GM19240 (cell line): ENCODE measurements at regions not wholly inside any gene's neighbourhood (a gene's known extent, or its start where the extent isn't known, plus 50 kb on each side); places are given as distances from the start of the nearest gene placed in this dataset.

ENCODE experiments used
- DNase-seq: peaks from one replicate; pipeline ENCODE4 v3.0.0; 2011; ENCODE audit warnings: low spot score; ENCODE audit not compliant: insufficient read length

DNA sequence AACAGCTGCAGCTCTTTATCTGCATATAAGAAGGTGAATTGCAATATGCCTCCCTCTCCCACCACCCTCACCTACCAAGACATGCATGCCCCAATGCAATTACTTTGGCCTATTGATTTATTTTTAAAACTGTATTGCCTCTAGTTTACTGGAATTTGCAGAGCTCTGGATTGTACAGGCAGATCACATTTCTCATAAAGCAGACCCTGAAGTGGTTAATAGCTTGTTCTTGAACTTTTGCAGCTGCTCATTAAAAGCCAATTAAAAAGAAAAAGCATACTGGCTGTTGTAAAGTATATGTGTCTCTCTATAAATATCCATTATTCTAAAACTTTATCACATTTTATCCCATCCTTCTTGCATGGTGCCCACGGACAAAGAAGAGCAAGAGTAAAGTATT is 221.5 kb upstream of the TOPAZ1 start:
- no peak for DNase-seq

DNA sequence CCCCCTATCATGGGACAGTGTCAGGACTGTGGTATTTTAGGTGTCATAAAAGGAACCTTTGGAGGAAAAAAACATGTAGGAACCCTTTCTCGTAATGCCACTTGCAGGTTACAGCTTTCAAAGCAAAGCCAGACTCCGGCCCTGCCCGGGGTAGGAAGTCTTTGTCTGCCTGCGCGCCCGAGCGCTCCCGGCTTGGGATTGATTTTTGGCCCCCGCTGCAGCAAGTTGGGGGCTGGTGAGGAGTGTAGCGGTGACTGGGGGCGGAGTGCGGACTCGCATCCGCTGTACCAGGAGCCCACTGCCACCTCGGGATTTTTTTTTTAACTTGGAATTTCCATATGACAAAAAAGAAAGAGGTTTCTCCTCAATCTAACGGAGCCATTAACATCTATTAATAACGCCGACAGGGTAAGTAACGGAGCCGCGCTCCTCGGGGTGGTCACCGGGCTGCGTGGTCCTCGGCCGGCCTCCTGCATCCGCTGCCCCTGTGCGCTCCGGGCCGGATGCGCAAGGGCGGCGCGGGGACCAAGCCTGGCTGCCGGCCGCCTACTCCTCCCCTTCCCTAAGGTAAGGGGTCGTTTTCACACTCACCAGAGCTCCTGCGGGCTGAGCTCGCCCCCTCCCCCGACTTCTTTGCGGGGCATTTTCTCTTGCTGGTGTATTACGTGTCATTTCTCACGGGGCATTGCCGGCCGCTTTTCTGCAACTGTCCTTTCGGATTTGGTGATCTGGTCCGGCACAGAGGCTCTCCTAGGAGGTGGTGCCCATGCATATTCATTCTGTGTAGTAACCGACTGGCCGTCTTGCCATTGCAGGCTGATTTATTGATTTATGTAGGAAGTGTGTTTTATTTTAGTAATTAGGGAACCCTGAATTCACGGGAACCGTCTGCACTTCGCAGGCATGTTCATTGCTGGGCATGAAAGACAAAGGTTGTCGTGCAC is 219.8 kb upstream of the TOPAZ1 start:
- no peak for DNase-seq

DNA sequence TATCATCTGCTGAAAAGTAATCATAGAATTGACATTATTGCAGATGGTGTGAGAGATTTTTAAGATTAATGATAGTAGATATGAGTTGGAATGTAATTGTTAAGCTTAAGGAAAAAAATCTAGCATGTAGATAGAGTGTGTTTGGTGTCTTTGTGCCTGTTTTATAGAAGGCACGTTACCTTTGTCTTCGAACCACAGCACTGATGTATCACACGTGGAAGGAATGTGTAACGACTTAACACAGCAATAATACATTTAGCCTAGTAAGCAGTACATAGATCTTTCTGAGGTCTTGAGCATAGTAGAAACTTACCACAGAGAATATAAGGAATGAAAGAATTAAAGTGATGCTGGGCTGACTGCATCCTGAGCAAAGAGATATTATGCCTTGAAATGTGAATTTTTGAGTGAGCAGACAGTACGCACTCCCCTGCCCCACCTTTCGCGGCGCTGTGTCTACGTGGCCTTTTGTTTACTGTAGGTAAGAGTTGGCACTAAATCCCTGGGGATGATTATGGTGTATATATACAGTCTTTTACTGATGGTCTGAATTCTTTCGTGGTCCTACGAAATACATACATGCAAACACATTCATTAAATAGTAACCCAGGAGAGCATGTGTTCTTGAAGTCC is 217.6 kb upstream of the TOPAZ1 start:
- no peak for DNase-seq

GRCh38 chr3:44026220-44026865 is 215.3 kb upstream of the TOPAZ1 start:
- no peak for DNase-seq

- DNase-seq = no peak
Observed at GRCh38 chr3:44029100-44029499, 212.6 kb upstream of the TOPAZ1 start.

DNA sequence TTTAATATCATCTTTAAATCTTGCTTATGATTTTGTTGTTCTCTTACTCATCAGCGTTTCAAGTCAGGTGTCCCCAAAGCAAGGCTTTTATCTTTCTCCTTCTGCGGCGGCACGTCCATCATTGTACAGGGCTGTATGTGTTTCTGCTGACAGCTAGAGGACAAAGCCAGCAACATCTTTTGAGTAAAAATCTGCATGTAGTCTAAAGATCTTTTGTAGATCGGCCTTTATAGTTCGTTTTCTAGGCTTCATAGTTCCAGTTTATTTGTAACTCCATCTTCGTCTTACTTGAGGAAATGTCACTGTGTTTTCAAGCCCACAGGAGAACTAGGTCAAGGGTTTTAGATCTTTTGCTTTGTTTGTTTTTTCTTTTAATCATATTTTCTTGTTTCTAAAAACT is 211.4 kb upstream of the TOPAZ1 start:
- no peak for DNase-seq

GRCh38 chr3:44030687-44031305 is 210.9 kb upstream of the TOPAZ1 start:
- DNase-seq = no peak

DNA sequence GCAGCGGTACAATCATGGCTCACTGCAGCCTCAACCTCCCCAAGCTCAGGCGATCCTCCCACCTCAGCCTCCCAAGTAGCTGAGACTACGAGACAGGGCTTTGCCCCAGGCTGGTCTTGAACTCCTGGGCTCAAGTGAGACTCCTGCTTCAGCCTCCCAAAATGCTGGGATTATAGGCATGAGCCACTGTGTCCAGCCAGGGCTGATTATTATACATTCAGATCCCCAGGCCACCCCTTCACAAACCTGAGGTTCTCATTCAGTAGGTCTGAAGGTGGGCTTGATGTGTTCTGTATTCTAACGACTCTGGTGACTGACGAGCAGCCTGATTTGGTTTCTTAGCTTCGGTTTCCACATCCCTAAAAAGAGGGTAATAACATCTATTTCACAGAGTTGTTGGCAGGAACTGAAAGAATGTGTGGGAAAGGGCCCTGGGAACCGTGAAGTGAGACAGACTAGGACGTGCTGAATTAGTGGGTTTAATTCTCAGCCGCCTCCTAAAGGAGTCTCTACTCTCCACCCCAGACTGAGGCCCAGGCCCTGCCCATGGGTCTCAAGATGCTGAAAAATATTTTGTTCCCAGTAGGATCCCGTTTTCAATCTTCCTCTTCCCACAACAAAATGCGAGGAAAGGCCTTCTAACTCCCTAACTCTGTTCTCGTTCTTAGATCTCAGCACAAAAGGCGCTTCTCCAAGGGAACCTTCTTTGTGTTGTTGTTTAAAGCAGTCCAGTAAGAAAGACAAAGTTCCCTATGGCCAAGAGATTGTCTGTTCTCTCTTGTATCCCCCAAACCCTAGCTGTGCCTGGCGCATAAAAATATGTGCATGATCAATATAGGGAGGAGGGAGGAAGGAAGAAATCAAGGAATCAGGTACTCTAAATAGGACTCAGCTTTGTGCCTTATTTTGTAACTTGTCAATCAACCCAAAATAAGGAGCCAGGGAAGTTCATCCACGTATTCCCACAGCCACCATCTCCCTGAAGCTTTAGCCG is 210.0 kb upstream of the TOPAZ1 start:
- no peak for DNase-seq

DNA sequence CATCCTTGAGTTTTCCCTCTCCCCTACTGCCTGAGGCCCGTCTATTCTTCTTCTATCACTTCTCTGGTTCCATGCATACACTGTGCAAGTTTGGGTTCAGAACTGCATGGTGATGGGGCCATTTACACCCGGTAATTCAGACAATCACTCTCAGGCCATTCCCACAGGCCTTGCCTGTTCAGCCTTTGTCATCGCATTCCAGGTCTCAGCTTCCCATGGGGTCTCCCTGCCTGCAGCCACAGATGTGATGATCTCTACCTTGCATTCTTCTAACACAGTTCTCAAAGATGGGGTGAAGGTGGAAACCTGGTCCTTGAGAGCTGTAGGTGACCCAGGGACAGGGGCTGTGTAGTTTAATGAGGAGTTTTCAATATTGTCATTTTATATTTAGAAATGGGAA is 209.2 kb upstream of the TOPAZ1 start:
- no peak for DNase-seq

GRCh38 chr3:44033123-44033522 is 208.6 kb upstream of the TOPAZ1 start:
- DNase-seq = no peak

DNA sequence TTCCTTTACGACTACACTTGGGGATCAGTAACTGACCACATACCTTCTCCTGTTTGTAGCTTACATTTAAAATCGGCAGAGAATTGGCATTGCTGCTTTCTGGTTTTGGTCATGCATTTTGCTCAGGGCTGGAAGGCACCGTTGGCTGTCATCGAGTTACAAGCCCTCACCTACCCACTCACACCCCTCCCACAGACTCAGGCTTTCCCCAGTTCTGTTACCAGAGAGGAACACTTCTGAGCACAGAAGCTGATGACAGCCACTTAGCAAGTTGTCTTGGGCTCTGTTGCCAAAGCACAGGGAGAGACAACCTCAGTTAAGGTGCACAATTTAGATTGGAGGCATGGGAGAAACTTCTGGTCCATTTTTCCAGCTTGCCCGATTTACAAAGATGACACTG is 204.8 kb upstream of the TOPAZ1 start:
- DNase-seq = no peak

- no peak for DNase-seq
Observed at GRCh38 chr3:44039006-44039405, 202.7 kb upstream of the TOPAZ1 start.

DNA sequence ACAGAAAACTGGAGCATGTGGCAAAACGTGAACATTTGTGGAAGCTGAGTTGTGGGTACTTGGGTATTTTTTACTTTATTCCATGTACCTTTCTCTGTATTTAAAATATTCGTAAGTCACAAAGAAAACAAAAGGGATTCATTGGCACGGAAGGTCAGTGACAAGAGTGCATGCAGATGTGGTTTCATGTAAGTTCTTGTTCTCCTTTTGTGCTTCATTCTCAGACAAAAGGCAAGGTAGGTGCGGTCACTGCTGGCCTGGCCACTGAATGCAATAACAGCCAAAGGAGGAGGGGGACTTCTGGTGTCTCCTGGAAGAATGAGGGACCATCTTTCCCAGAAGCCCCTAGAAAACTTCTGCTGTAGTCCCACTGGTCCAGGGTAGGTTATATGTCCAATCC is 200.0 kb upstream of the TOPAZ1 start:
- DNase-seq = no peak

DNA sequence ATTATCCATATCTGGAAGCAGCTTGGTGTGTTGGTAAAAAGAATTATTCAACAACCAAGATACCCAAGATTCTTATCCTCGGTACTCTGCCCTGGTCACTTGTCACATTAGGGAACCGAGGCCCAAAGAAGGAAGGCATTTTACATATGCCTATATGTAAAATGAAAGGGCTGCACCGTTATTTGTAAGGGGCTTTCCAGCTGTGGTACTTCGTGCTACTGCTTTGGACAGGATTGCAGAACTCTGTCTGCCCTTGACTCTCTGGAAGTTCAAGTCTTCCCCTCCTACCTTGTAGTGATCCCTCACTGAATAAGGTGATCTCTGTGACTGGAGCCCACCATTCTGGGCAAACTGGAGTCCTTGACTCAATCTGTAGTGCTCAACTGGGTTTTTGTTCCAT is 198.9 kb upstream of the TOPAZ1 start:
- DNase-seq = no peak

DNA sequence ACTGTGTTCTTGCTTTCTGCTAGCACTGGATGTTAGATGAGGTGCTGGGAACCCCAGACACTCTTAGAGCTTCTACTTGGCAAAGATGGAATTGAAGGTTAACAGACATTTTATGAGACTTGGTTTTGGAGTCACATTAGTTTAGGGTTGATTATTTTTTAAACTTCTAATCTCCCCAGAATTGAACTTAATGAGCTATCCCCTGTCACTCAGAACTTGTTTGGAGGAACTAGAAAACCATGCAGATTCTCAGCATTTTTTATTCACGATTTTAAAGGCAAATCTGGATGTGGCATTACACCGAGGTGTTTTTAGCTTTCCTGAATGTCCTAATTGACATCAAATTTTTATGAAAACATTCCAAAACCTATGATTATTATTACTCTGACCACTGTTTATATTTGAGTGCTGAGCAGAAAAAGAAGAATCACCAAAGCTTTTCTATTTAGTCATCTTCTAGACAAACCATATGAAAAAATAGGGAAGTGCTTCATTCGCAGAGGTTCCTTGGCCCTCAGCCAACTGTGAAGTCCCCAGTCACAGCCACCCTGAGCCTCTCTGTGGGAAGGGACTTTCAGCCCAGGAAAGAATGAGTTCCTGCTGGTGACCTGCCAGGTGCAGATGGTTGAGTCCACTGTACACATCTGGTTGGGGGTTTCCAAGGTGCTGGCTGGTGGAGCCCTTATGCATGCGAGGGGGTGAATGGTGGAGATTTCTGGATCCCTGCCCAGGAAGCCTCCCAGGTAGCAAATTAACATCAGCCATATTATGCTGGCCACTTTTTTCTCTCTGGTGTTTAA is 196.0 kb upstream of the TOPAZ1 start:
- DNase-seq = peak; percentile 56

DNA sequence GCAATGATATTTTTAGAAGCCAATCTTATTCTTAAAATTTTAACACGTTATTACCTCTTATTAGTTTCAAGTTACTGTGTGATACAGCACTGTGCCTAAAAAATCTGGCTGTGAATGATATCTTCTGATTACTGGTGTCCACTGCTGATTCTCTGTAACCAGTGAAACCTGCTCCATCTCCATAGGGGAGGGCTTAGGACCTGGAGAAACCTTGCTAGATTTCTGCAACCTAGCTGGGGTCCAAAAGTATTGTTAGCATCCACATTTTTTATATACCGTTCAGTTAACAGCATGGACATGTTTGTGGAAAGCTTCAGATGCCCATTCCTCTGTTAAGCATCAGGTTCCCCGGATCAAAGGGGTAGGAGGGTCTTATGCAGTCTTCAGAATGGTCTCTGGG is 193.9 kb upstream of the TOPAZ1 start:
- DNase-seq = no peak

DNA sequence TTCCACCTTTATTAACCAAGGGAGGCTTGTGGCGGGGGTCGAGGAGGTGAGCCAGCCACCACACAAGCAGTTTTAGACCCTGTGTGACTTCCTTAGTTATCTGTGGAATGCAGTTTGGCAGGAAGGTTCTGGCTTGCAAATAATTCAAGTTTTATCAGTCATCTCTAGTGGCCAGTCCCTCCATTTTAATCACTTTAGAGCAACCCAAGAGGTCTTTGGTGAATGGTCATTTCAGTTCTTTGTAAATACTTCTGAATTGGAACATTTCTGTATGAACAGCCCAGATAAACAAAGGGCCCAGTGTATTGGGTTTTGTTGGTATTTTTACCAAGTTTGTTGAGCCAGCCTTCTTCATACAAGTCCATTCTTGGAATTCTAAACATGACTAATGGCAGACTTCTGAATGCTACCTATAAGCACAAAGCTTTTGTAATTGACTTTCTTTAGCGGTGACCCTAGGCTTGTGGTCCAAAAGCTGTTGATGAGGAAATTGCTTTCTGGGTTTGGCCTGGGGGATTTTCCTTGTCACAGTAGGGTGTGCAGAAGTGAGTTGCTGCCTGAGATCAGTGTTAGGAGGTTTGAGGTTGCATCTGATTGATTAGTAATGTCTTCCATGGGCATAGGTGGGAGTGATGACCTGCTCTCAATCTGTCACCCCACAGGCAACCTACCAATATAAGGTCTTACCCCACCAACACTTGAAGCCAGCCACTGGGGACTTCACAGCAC is 193.3 kb upstream of the TOPAZ1 start:
- no peak for DNase-seq

DNA sequence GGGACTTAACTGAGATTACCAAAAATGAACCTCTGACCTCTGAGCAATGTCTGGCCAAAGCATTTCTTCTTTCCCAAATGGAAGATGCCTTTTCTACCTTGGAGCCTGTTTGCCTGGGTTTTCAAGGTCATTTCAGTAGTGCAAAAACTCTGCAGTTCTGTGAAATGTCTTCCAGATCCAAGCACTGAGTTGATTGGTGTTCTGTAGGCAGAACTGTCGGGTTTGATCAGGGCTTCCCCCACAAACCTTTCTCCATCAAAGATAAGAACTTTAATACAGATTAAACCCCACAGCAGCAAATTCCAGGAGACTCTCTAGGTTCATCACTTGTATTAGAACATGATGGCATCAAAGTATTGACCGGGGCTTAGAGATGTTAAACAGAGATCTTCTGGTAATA is 192.7 kb upstream of the TOPAZ1 start:
- DNase-seq = no peak

GRCh38 chr3:44050101-44050500 is 191.6 kb upstream of the TOPAZ1 start:
- DNase-seq = no peak
